ENCODE measurements at regions not wholly inside any gene's neighbourhood (a gene's known extent, or its start where the extent isn't known, plus 50 kb on each side); places are given as distances from the start of the nearest gene placed in this dataset.
A peak's percentile ranks its signal among the peaks of the same experiment; 100 is the strongest.

DNA sequence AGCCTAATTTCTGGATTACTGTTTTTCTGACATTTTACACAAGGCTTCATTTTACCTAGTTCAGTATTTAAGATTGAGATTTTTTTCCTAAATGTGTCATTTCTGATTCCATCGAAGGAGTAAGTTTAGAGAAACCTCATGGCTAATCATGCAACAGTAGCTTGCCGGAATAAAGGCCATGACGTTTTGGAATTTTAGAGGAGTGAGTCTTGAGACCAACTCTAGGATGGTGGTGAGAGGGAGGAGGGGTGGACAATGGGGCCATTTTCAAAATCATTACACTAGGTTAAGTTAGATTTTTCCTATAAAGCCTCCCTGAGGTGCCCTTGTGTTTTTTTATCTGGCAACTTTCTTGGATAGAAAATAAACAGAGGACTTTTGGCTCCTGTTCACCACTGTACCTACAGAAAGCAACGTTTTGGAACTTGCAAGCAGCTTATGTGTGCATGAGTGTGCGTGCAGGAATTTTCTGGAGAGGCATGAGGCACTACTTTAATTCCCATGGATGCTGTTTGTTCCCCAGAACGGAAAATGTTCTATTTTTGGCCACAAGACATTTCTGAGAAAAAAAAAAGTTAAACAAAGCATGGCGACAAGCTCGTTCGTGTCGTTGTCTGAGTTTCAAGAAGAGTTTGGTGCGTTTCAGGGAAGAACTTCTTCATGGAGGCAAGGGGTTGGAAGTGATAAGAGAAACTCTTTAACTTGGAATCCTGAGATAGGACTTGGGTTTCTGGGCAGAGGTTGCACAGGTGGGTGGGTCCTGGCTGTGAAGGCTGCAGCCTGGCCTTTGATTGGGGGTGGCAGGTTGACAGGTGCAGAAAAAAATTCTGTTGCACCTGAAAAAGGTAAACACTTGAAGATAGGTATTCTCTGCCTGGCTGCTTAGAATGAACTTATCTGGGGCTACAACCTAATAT is 178.1 kb downstream of the PTEN start:
- H3K4me3 ChIP-seq (ENCODE audit: low read depth, low read length), result no peak overlapping the region
- no peaks in the 10 kb centered on the region for H3K27me3 ChIP-seq
- no peak for DNase-seq
- TF ChIP-seq, protein P1, sequence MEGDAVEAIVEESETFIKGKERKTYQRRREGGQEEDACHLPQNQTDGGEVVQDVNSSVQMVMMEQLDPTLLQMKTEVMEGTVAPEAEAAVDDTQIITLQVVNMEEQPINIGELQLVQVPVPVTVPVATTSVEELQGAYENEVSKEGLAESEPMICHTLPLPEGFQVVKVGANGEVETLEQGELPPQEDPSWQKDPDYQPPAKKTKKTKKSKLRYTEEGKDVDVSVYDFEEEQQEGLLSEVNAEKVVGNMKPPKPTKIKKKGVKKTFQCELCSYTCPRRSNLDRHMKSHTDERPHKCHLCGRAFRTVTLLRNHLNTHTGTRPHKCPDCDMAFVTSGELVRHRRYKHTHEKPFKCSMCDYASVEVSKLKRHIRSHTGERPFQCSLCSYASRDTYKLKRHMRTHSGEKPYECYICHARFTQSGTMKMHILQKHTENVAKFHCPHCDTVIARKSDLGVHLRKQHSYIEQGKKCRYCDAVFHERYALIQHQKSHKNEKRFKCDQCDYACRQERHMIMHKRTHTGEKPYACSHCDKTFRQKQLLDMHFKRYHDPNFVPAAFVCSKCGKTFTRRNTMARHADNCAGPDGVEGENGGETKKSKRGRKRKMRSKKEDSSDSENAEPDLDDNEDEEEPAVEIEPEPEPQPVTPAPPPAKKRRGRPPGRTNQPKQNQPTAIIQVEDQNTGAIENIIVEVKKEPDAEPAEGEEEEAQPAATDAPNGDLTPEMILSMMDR (IDR thresholded peaks at IDR 0.05; ENCODE audit: low read depth, low read length), result no peak
- H3K9me3 ChIP-seq, result no peaks in the 10 kb centered on the region
- no peaks in the 10 kb centered on the region for H3K4me1 ChIP-seq
- no peaks in the 10 kb centered on the region for H3K36me3 ChIP-seq

DNA sequence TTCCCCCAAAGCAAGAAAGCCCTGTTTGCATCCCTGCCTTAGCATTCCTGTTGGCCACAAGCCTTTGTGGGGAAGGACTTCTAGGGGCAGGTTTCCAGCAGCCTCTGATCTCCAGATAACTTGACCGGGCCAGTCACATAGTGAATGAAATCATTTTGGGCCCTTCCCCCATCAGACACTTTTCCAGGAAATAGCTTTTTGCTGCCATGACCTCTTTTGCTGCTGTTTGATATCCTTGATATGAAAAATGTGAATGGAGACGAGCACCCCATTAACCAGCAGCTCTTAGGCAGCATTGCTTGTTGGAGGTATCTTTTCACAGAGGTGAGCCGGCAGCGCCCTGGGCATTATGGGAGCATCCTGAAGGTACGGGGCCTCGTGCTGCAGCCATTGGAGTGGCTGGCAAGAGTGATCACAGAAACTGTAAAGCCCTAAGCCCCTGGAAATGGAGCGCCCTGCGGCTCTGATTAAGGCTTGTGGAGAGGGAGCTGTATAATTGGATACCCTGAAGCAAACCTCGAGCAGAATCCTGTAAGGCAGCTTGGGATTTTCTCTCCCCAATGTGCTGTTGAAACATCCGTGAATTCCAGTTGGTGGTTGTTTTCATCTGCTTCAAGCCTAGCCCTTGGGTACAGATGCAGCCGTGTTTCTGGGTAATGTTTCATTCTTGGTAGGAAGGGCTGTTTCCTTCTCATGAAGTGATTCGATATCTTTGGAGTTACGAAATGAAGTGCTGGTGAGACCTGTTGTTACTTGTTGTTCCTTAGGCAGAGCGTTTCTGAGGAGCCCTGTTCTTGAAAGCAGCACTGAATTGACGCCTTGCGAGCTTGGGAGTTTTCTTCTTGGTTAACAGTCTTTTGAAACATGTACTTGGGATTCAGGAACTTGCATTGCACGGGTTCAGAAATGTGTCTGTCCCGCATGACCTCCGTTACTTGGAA is 179.0 kb downstream of the PTEN start:
- Histone ChIP-seq H3K4me1 (no peaks in the 10 kb centered on the region), H3K27me3 (no peaks in the 10 kb centered on the region), H3K4me3 (ENCODE audit: low read depth, low read length) (no peak overlapping the region), H3K36me3 (no peaks in the 10 kb centered on the region), H3K9me3 (no peaks in the 10 kb centered on the region)
- peak; percentile 8 for DNase-seq
- TF ChIP-seq, protein P1 (IDR thresholded peaks at IDR 0.05; ENCODE audit: low read depth, low read length), result no peak

DNA sequence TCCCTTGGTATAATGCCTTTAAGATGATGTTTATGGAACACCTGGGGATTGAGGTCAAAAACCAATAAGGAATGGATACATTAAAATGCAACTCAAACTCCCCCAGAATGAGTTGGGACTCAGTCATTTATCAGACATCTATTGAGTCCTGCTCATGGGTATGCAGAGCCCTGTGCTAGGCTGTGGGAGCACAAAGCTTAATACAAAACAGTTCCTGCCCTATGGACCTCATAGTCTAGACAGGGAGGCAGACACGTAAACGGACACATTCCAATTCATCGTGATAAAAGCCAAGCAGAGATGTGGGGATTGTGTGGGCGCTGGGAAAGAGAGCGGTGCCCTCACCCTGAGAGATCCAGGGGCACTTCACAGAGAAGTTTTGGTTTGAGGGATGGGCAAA is 181.7 kb downstream of the PTEN start:
- Histone ChIP-seq H3K4me3 (ENCODE audit: low read depth, low read length) (no peak overlapping the region), H3K27me3 (no peaks in the 10 kb centered on the region), H3K9me3 (no peaks in the 10 kb centered on the region), H3K4me1 (no peaks in the 10 kb centered on the region), H3K36me3 (no peaks in the 10 kb centered on the region)
- TF ChIP-seq, protein P1 (IDR thresholded peaks at IDR 0.05; ENCODE audit: low read depth, low read length), result no peak
- DNase-seq, result no peak

DNA sequence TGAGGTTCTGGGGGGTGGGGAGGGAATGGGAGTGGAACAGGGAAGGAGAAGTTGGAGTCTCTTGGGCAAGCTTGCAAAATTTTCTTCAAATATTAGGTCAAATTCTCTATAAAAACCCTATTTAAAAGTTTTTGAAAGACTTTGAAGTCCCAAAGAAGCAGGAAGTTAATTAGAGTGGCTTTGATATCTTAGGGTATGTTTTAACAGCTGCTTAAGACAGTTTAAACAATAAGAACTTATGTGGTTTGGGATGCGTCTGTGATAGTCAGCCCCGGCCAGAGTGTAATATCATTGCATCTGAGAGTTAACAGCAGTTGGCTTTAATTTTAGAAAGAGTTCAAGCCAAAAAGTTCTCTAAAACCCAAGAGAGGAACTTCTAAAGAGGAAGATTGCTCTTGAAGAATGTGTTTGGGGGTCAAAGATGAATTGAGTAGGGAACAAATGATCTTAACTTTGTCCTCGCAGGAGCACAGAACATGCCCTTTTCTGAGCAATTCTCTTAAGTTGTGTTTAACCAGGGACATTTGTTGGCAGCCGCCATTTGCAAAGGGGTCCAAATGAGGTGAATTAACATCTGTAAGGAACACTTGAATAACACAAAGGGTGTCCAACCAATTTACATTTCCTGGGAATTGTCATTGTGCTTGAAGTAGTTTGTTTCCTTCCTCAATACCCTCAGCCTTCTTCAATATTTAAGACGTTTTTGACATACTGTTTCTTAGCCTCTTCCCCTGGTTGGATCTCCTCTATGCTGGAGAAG is 182.4 kb downstream of the PTEN start:
- no peak for DNase-seq
- Histone ChIP-seq H3K9me3 (no peaks in the 10 kb centered on the region), H3K4me1 (no peaks in the 10 kb centered on the region), H3K4me3 (ENCODE audit: low read depth, low read length) (no peak overlapping the region), H3K27me3 (no peaks in the 10 kb centered on the region), H3K36me3 (no peaks in the 10 kb centered on the region)
- TF ChIP-seq, protein P1 (IDR thresholded peaks at IDR 0.05; ENCODE audit: low read depth, low read length), result no peak

DNA sequence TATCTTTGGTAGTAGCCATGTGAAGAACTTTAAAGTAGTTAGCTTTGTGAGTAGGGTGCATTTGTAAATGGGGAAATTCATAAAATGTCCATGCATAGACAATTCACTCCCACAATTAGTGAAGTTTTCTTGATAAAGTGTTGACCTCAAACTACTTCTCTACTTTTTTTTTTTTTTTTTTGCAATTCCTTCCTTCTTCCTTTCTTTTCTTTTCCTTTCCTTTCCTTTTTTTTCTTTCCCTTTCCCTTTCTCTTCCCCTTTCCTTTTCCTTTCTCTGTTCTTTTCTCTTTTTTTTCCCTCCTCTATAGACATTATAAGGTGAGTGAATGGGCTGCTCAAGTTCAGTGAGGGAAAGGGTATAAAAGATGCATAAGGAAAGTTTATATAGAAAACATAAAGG is 184.2 kb downstream of the PTEN start:
- DNase-seq, result no peak
- TF ChIP-seq, protein P1 (IDR thresholded peaks at IDR 0.05; ENCODE audit: low read depth, low read length), result no peak
- no peaks in the 10 kb centered on the region for H3K9me3 ChIP-seq

More for the DNA sequence above, 184.2 kb downstream of the PTEN start:
- H3K4me3 ChIP-seq (ENCODE audit: low read depth, low read length), result no peak overlapping the region
- no peaks in the 10 kb centered on the region for H3K27me3 ChIP-seq
- no peaks in the 10 kb centered on the region for H3K4me1 ChIP-seq
- H3K36me3 ChIP-seq, result no peaks in the 10 kb centered on the region
